Right ventricle myocardium superior (tissue), 1 donor: ENCODE measurements at regions not wholly inside any gene's neighbourhood (a gene's known extent, or its start where the extent isn't known, plus 50 kb on each side); places are given as distances from the start of the nearest gene placed in this dataset.

Experiments used
- ATAC-seq: fragments of 200-7000 bp; cut with Tn5 transposase; one replicate; pipeline ENCODE4 v1.9.1; 2020; ENCODE audit warnings: mild to moderate bottlenecking; ENCODE audit not compliant: poor library complexity
- DNase-seq: peaks from one replicate; pipeline ENCODE4 v3.0.0-alpha.2; 2020
- intact Hi-C: fragments of 100-400 bp; cut with DNase I; formaldehyde crosslinking; loops from one replicate; pipeline ENCODE4 v1.11.2; 2022
- donor health status: DM: no; HTN: yes; CAD: no; lungs with severe emphysema.

DNA sequence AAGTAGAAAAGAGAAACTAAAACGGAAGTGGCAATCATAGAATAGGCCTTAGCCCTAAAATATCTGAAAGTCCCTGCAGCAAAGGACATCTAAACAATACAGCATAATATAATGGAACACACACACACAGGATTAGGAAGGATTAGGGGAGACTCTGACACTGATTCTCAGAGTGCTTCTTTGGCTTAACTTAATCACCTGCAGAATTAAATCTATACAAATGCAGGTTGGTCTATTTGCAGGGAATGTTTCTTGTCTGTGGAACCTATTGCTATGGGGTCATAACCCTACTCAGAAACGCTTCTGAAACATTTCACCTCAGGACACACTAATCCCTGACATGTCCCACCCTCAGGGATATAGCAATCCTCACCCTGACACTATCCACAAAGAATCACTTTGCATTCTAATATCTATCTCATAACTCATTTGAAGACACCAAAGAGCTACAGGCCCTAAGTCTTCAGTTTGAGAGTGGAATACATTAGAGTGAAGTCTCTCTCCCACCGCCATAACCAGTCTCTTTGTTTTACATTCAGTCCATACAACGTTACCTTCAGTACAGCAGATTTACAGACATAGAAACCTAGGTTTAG lies 1041.2 kb downstream of the TUSC7 start:
- DNase-seq = no peak
- ATAC-seq = no peak
- intact Hi-C loops = no loop called here

DNA sequence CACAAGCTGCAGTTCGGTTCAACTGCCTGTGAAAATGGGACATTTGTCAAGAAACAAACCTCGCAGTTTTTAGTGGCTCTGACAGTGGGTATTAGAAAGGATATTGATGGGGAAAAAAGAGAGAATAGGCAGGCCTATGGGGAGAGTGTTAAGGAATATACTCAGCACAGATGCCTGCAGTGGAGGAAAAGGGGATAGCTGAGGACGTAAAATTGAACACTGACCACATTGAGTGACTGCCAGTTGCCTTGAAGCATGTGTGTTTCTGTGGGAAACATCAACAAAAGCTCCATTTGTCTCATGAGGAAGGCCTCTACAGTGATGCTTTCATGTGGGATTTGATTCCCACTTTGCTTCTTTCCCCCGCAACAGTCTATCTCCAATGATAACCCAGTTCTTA lies 1042.1 kb downstream of the TUSC7 start:
- ATAC-seq (no peak), DNase-seq (no peak)
- intact Hi-C loops = no loop called here

DNA sequence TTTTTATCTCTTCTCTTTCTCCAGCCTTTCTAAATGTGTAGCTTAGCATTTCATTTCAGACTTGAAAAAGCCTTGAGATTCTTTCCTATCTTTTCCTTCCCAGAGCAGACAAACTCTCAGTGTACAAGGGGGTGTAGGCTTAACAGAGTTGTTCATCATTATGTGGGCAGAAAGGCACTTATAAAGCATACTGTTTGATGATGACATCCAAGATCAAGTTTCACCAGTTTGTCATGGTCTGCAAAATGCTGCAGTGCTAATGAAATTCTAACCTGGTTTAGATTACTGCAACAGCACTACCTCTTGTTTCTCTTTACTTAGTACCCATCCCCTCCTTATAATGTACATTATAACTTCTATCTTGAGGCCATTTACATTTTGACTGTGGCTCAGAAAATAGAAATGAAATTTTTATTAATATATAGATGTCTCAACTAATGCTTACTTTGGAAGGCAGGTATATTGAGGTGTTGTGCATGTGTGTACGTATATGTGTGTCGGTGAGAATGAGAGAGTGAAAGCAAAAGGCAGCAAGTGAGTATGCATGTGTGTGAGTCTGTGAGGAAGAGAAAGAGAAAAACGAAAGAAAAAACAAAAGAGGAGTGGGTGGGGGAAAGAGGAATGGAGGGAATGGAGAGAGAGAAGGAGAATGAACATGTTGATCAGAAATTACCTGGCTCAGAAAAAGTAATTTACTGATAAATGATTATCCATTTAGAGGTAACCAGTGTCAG lies 1043.6 kb downstream of the TUSC7 start:
- ATAC-seq = no peak
- no peak for DNase-seq
- intact Hi-C loops = no loop called here

DNA sequence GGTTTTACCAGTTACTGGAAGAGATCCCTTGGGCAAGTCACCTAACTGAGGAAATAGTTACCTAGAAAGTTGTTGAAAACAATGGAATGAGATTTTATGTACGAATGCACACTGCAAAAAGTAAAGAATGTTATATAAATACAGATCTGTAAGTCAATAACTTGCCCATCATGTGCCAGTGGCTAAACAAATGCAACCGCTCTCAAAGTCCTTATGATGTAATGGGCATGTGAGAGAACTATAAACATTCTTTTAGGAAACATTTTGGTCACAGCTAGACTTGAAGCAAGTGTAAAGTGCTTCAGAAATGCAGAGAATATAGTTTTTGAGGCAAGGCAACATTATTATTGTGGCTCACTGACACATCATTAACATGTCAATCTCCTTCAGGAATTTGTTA lies 1044.5 kb downstream of the TUSC7 start:
- no peak for ATAC-seq
- no peak for DNase-seq
- intact Hi-C loops = no loop called here

DNA sequence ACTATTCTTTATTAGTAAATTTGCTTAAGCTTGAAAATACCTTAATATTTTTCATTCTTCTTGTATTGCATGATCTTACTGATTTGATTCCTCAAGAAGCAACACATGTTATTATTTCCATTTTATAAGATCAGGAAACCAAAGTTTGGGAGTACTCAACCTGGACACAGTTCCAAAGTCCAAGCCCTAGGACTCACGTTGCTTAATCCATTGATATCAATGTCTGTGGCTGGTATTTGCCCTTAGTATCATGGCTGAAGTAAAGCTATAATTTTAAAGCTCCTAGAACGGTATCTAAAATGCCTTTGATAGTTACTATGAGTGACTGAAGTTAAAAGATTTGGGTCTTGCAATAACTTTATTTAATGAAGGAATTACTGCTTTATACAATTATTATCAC lies 1045.3 kb downstream of the TUSC7 start:
- DNase-seq (no peak), ATAC-seq (no peak)
- intact Hi-C loops = no loop called here

DNA sequence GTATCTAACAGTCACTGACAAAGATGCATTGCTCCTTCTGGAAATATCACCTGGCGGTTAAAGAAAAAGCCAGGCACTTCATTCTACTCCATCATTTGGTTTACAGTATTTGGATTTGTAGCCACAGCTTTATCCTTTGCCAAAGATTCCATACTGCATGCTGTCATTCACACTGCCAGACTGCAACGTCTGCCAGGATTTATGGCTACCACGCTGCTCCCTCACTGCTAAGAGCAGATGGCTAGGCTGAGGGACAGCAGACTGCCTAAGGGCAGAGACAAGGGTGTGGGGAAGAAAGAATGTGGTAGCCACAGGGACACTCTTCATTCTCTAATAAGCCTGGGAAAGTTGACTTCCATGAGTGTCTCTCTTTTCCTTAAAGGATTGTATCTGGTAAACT lies 1047.0 kb downstream of the TUSC7 start:
- ATAC-seq = no peak

DNA sequence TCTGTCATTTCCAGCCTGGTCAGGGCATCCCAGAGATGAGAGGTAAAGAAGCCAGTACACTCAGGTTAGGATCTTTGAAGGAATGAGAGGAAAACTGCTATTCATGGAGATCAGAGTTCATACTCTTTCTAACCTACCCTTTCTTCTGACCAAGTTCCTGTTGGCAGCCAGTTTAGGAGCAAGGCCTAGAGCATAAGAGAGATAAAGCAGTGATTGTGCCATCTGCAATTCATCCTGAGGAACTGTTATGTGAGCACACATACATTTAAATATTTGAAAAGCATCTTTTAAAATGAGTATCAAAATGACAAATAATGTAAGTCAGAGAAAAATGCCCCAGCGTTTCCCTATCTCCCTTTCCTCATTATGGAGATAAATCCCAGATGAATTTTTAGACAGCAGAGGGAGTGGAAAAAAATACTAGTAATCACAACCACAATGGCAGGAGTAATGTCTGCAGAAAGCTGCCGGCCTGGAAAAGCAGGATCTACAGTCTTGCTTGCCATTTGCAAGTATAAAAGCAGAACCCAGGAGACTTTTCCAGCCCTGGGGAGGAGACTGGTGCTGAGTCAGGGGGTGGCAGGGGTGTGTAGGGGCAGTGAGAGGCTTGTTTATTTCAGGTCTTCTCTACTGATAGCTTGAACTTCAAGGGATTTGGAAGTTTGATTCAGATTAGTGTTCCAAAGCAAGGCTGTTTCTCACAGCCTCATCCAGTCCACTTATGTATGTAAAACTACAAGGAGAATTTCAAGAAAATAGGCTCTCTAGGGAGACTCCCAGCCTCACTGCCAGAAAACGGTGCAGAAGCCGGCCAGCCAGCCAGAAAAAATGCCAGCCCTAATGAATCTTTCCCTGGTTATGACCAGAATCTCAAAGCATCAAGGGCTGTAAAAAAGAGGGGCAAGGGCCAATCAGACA lies 1052.4 kb downstream of the TUSC7 start:
- DNase-seq (no peak), ATAC-seq (no peak)
- intact Hi-C loops = no loop called here

More for the DNA sequence above, 1047.0 kb downstream of the TUSC7 start:
- intact Hi-C loops = no loop called here
- DNase-seq = no peak

DNA sequence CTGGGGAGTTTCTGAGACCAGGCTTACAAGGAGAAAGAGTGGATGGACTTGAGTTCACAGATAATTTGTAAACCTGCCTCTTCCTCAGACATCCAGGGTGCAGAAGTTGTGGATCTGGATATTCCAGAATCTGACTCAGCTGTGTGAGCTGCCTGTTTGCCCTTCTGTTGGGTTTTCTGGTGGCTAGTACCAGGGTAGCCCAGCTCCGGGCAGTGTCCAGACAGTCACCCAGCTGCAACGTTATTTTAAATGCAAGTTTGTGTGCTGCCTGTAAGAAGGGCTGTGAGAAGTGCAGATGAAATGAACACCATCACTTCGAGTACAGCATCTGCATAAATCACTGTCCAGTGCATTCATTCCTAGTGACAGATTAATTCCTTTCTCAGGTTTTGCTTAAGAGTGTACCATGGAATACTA lies 1053.0 kb downstream of the TUSC7 start:
- no peak for ATAC-seq
- no peak for DNase-seq
- intact Hi-C loops = no loop called here

DNA sequence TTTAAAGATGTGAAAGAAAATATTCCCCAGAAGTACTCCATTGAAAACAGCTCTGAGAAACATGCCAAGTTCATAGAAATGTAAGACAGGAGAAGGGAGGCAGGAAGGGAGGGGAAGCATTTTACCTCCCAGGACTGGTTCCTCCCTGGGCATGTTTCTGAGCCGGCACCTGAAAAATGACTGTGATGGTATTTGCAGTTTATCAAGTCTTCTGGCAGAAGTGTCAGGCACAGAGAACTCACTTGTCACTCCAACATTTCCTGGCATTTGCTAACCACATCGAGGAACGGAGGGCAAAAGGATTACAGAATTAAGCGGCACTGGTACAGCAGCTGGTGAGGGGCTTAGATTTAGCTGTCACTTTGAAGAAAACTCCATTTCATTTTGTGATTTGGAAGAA lies 1054.0 kb downstream of the TUSC7 start:
- intact Hi-C loops = no loop called here
- DNase-seq (no peak), ATAC-seq (no peak)

DNA sequence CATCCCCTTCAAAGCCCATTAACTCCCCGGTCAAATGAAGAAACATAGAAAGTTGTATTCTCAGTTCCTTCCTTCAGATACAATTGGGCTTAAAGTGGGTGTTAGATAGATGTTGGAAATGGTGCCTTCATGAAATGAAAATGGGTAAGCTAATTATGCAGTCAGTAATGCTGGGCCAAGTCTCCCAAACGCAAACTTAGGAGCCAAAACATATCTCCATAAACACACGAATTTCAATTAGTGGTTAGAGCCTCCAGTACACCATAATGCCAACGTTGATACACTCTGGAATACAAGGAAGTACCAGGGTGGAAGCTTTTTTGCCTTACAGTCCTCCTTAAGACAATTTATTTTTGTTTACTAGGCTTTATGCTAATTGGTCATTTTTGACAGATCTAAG lies 1059.0 kb downstream of the TUSC7 start:
- intact Hi-C loops = no loop called here
- DNase-seq (no peak), ATAC-seq (no peak)

DNA sequence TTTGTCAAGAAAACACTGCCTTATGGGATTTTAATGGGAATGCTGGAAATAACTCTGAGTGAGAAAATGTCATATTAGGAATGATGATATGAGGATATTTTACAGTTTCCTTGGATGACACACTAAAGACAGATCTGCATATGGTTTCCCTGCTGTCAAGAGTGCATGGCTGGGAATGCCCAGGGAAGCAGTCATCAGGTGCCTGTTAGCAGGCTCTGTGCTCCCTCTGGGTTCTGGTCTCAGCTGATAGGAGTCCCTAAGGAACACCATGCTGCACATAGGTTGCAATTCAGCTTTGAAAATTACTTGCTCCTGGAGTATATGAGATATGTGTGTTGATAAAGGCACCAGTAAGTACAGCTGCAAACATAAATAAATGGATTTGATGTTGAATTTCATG lies 1064.6 kb downstream of the TUSC7 start:
- DNase-seq (no peak), ATAC-seq (no peak)
- intact Hi-C loops = no loop called here

DNA sequence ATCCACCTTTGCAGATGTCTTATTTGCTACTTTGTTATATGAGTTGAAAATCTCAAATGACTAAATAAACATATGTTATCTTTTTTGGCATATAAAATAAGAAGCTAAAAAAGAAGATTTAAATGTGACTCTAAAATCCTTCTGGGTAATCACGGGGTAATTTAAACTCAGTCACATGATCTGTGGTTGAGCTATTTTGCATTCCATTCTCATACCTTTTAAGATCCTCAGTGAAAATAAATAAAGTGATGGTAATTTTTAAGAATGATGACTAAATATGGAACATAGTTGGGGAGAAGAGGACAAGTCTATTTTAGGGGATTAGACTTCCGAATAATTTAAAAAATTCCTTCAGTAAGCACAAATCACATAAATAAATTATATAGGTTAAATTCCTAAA lies 1076.8 kb downstream of the TUSC7 start:
- DNase-seq = no peak
- ATAC-seq = no peak
- intact Hi-C loops = no loop called here

DNA sequence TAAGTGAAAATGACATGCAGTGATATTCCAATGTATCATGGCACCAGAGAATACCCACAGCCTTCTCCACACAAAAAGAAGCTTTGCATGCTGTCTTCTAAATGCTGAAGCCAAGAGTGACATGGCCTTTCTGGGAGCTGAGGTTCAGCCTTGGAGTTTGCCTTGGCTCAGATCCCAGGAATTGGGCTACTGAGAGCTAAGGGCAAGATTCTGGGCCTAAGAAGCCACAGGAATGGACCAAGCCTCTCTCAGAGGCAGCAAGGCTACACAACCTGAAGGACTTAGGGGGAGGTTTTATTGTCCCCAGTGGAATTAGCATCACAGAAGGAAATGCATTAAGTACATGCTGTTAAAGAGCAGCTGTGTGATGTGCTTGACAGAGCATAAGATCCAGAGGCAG lies 1078.5 kb downstream of the TUSC7 start:
- no peak for ATAC-seq
- DNase-seq = no peak
- intact Hi-C loops = no loop called here

DNA sequence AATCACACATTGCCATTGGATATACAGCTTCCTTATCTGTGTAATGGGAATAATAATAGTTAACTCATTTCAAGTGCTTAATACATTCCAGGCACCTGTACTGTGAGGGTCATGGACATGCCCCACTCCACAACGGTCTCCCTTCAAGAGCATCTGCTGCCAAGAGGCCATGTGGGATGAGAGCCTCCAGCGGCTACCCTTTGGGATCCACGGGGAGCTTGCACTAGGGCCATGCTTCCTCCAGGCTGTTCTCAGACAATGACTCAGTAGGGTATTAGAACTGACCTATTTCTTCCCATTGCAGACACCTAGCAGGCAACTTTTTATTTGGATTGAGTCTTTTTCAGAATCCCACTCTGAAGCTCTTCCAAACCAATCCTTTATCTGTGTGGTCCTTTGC lies 1078.9 kb downstream of the TUSC7 start:
- intact Hi-C loops = no loop called here
- DNase-seq (no peak), ATAC-seq (no peak)

DNA sequence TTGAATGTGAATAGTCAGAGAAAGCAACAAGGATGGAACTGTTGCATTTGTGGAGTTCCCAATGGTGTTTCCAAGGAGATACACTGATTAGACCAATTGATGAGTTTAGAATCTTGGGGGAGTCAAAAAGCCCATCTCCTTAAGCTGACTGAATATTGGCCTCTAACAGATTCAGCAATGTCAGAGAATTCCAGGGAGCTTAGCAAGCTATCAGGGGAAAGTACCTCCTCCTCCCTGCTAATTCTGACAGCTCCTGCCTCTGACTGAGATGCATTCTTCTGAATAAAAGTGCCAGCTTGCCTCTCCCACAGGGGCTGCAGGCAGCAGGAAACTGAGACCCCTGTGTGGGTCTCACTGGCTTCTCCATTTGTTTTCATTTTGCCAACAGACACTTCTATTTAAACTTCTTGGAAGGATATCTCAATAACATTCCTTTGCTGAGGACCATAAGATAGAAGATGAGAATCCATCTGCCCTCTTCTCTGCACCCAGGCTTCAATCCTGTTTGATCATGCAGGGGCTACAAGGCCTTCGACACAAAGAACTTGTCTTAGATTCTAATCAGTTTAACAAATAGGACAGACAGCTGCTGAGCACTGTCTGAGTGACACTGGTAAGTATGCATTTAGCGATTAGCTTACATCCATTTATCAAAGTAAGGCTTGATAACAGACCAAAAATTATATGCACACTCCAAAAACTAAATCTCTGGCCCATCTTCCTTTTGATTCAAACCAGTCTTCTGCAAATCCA lies 1080.8 kb downstream of the TUSC7 start:
- ATAC-seq (no peak), DNase-seq (no peak)
- intact Hi-C loops = no loop called here

DNA sequence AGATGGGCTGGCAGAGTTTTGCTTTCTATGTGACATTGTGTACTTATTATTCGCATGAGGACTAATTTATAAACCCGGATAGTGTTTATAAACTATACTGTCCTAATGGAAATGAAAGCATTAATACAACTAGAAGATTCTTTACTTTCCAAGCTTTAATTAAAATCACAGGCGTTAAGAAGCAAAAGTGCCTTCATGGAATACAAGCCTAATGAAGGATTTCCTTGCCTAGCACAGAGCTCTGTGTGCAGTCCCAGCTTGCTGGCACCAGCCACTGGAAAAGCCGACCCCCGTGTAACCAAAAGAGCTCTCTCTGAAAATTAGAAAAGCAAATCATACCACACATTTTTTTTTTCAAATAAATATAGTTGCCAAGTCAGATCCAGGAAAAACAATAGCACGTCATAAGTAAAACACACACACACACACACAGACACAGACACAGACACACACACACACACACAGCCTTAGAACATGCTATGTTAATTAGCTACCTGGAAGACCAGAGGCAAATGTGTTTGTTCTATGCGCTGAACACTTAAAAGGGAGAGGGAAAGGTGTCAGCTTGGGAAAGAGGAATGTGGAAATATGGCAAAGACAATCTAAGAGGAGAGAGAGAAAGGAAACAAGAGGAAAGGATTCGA lies 1084.2 kb downstream of the TUSC7 start:
- intact Hi-C loops = no loop called here
- DNase-seq (no peak), ATAC-seq (no peak)

DNA sequence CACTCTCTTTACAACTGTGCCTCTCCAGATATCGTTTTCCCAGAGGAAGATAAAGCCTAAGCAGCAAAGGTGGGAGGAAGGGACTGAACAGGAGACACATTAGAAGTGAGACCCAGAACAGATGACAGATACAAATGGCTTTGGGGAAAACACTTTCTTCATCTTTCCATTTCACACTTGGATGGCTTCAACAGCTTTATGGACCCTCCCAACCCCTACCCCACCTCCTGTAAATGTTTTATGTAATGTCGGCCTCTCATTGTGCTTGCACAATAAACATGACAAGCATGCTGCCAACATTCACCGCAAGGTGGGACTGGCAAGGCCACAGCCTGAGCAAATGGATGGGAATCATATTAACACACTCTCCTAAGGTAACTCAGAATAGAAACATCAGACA lies 1088.6 kb downstream of the TUSC7 start:
- intact Hi-C loops = no loop called here
- no peak for ATAC-seq
- no peak for DNase-seq

DNA sequence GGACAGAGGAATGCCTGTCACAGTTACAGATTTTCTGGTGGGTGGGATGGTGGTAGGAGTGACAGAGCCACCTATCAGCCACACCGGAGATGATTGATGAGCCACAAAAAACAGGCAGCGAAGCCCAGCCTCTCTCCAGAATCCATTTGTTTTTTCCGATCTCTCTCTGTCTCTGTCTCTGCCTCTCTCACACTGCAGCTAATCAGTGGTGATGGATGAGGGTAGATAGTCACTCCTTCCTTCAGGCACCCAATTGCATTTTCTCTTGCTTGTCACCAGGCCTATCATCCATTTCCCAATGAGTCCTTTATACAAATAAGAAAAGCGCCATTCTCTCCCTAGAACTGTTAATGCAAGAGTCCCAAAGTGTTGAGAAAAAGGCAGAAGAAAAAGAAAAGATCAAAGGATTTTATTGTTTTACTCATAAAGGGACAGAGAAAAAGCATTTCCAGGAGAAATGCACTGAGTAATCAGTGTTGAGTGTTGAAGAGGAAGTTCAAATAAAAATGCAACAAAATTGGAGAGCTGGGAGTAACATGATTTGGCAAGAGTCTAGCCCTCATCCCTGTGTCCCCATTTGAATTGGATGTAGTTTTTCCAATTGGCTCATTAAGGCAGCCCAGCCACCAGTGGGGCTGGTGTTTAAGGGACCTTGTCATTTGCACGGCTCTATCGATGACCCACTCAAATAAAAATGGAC lies 1089.3 kb downstream of the TUSC7 start:
- intact Hi-C loops = no loop called here
- ATAC-seq (no peak), DNase-seq (no peak)
